H1 (cell line): ENCODE measurements at regions not wholly inside any gene's neighbourhood (a gene's known extent, or its start where the extent isn't known, plus 50 kb on each side); places are given as distances from the start of the nearest gene placed in this dataset.

Source experiments
- CTCF ChIA-PET: fragments of 300-600 bp; sonication (Branson Sonifier 250); formaldehyde crosslinking; loops from one replicate; lab custom pipeline; 2021; ENCODE audit not compliant: partially characterized antibody; lab: Charles Lee
- POLR2A ChIA-PET: fragments of 300-600 bp; sonication (Branson Sonifier 250); formaldehyde crosslinking; loops from one replicate; lab custom pipeline; 2021; ENCODE audit warnings: inconsistent platforms; ENCODE audit not compliant: partially characterized antibody; lab: Charles Lee
- DNase-seq, 2 experiments: peaks; one replicate each; pipeline versions ENCODE4 v3.0.0 to v3.0.0-alpha.2; 2010 to 2022; ENCODE audit warnings: low spot score in 2 of 2, low read depth in 1 of 2, mixed read lengths in 1 of 2
- FAIRE-seq: peaks from 2 replicates; lab custom pipeline; 2011; peaks lifted over from hg19 to GRCh38; lab: Jason Lieb, UNC
- H2AFZ ChIP-seq: 2 replicates; pipeline ENCODE4 v1.8.1; 2012; ENCODE audit warnings: low read length, inconsistent platforms
- H2AK5ac ChIP-seq: 2 replicates; pipeline ENCODE4 v1.6.1; 2013; ENCODE audit warnings: low read depth, low read length
- H2BK120ac ChIP-seq: replicated peaks from 2 replicates; pipeline ENCODE3; 2013; ENCODE audit warnings: low read depth, low read length, inconsistent platforms
- H2BK12ac ChIP-seq: 2 replicates; pipeline ENCODE4 v1.6.1; 2013; ENCODE audit warnings: low read depth, low read length
- H2BK15ac ChIP-seq: 2 replicates; pipeline ENCODE4 v1.6.1; 2013; ENCODE audit warnings: low read length
- H2BK20ac ChIP-seq: 2 replicates; pipeline ENCODE4 v1.6.1; 2013; ENCODE audit warnings: low read length
- H2BK5ac ChIP-seq: 2 replicates; pipeline ENCODE4 v1.6.1; 2013; ENCODE audit warnings: low read depth, low read length
- H3K14ac ChIP-seq: 2 replicates; pipeline ENCODE4 v1.6.1; 2013; ENCODE audit warnings: inconsistent platforms; ENCODE audit not compliant: insufficient read length
- H3K18ac ChIP-seq: 2 replicates; pipeline ENCODE4 v1.6.1; 2013; ENCODE audit warnings: low read length; ENCODE audit errors: extremely low read depth
- H3K23ac ChIP-seq: 2 replicates; pipeline ENCODE4 v1.6.1; 2013; ENCODE audit warnings: inconsistent platforms; ENCODE audit not compliant: insufficient read length
- H3K23me2 ChIP-seq: 2 replicates; pipeline ENCODE4 v1.6.1; 2013; ENCODE audit warnings: low read depth, low read length
- H3K27ac ChIP-seq: 2 replicates; pipeline ENCODE4 v1.6.1; 2011; ENCODE audit warnings: low read depth, low read length, inconsistent platforms
- H3K27me3 ChIP-seq, 4 experiments: replicated peaks in 1 of 4; 1 replicate in 1 of 4; 2 replicates in 3 of 4; pipeline versions ENCODE4 v1.6.1 to v1.8.1; 2011 to 2013; ENCODE audit warnings: low read length in 3 of 4, mild to moderate bottlenecking in 3 of 4, inconsistent platforms in 2 of 4, mixed read lengths in 2 of 4, moderate library complexity in 1 of 4; ENCODE audit not compliant: control insufficient read depth in 3 of 4, insufficient read depth in 3 of 4; ENCODE audit errors: extremely low read depth in 1 of 4
- H3K36me3 ChIP-seq, 4 experiments: 2 replicates each; pipeline versions ENCODE4 v1.6.1 to v1.8.1; 2011 to 2013; ENCODE audit warnings: mild to moderate bottlenecking in 4 of 4, low read length in 3 of 4, moderate library complexity in 2 of 4, control low read depth in 1 of 4, inconsistent platforms in 1 of 4; ENCODE audit not compliant: insufficient read depth in 4 of 4, control insufficient read depth in 2 of 4
- H3K4ac ChIP-seq: replicated peaks from 2 replicates; pipeline ENCODE3; 2013; ENCODE audit warnings: low read length, low read depth, mixed read lengths, inconsistent platforms; ENCODE audit not compliant: insufficient read length
- H3K4me1 ChIP-seq, 4 experiments: replicated peaks in 1 of 4; 1 replicate in 1 of 4; 2 replicates in 3 of 4; pipeline versions ENCODE4 v1.6.1 to v1.8.1; 2011 to 2013; ENCODE audit warnings: low read length in 3 of 4, inconsistent platforms in 2 of 4, mixed read lengths in 1 of 4; ENCODE audit not compliant: insufficient read depth in 4 of 4, control insufficient read depth in 3 of 4
- H3K4me2 ChIP-seq, 2 experiments: 2 replicates each; pipeline versions ENCODE4 v1.6.1 to v1.8.1; 2011 to 2013; ENCODE audit warnings: low read depth in 2 of 2, low read length in 2 of 2, control low read depth in 1 of 2, inconsistent platforms in 1 of 2, mild to moderate bottlenecking in 1 of 2; ENCODE audit not compliant: insufficient read depth in 1 of 2
- H3K4me3 ChIP-seq, 4 experiments: fragments of 200-600, 300-600 bp in 1 of 4; sonication (generic), shearing (Covaris generic), sonication (Bioruptor Twin) in 1 of 4; 2 replicates each; pipeline versions ENCODE4 v1.5.1 to v1.8.1; 2011 to 2016; ENCODE audit warnings: low read length in 4 of 4, low read depth in 3 of 4, control low read depth in 2 of 4, inconsistent platforms in 2 of 4, mild to moderate bottlenecking in 2 of 4, mixed read lengths in 1 of 4, moderate library complexity in 1 of 4; ENCODE audit not compliant: insufficient read depth in 2 of 4; ENCODE audit errors: extremely low read depth in 1 of 4
- H3K56ac ChIP-seq: replicated peaks from 2 replicates; pipeline ENCODE3; 2013; ENCODE audit warnings: low read depth, mild to moderate bottlenecking, mixed read lengths, low read length, inconsistent platforms; ENCODE audit not compliant: insufficient read length
- H3K79me1 ChIP-seq: 2 replicates; pipeline ENCODE4 v1.6.1; 2013; ENCODE audit warnings: low read depth, low read length, control low read depth
- H3K79me2 ChIP-seq, 2 experiments: 2 replicates each; pipeline versions ENCODE4 v1.6.1 to v1.8.1; 2012 to 2013; ENCODE audit warnings: low read length in 2 of 2, mild to moderate bottlenecking in 2 of 2, inconsistent platforms in 1 of 2; ENCODE audit not compliant: insufficient read depth in 2 of 2, control insufficient read depth in 1 of 2
- H3K9ac ChIP-seq, 4 experiments: replicated peaks in 1 of 4; 1 replicate in 1 of 4; 2 replicates in 3 of 4; pipeline versions ENCODE4 v1.6.1 to v1.8.1; 2011 to 2013; ENCODE audit warnings: low read depth in 3 of 4, low read length in 3 of 4, control low read depth in 2 of 4, mild to moderate bottlenecking in 2 of 4, moderate library complexity in 2 of 4, inconsistent platforms in 1 of 4; ENCODE audit errors: extremely low read depth in 1 of 4
- H3K9me3 ChIP-seq, 2 experiments: 2 replicates each; pipeline versions ENCODE4 v1.6.1 to v1.8.1; 2012 to 2013; ENCODE audit warnings: mild to moderate bottlenecking in 2 of 2, moderate library complexity in 2 of 2, control low read depth in 1 of 2, inconsistent platforms in 1 of 2, low read depth in 1 of 2, low read length in 1 of 2, mixed read lengths in 1 of 2; ENCODE audit not compliant: insufficient read depth in 2 of 2
- H4K20me1 ChIP-seq, 2 experiments: replicated peaks in 1 of 2; 2 replicates each; pipeline versions ENCODE3 to v1.8.1; 2011 to 2013; ENCODE audit warnings: inconsistent platforms in 2 of 2, low read length in 2 of 2, mild to moderate bottlenecking in 1 of 2; ENCODE audit not compliant: insufficient read depth in 2 of 2, control insufficient read depth in 1 of 2
- H4K5ac ChIP-seq: 2 replicates; pipeline ENCODE4 v1.6.1; 2013; ENCODE audit warnings: low read length, low read depth, mixed read lengths, inconsistent platforms; ENCODE audit not compliant: insufficient read length
- H4K8ac ChIP-seq: 2 replicates; pipeline ENCODE4 v1.8.0; 2013; ENCODE audit warnings: mild to moderate bottlenecking, moderate library complexity, low read length, inconsistent platforms; ENCODE audit not compliant: insufficient read depth; ENCODE audit errors: extremely low read depth
- H4K91ac ChIP-seq: replicated peaks from 2 replicates; pipeline ENCODE3; 2013; ENCODE audit warnings: low read length, mixed read lengths, inconsistent platforms; ENCODE audit not compliant: insufficient read length
- CTCF ChIP-seq, 3 experiments: IDR thresholded peaks; 1 replicate in 2 of 3; 2 replicates in 1 of 3; pipeline versions ENCODE4 v1.5.1 to v1.6.1; 2011; ENCODE audit warnings: low read length in 3 of 3, mild to moderate bottlenecking in 3 of 3, inconsistent platforms in 2 of 3, low read depth in 1 of 3, moderate library complexity in 1 of 3; ENCODE audit not compliant: insufficient read depth in 1 of 3; ENCODE audit errors: control extremely low read depth in 1 of 3
- EGR1 ChIP-seq: IDR thresholded peaks from 2 replicates; pipeline ENCODE4 v1.6.1; 2011; ENCODE audit warnings: low read depth, low read length, borderline replicate concordance
- HDAC2 ChIP-seq, 2 experiments: fragments of 300-600 bp in 1 of 2; sonication (generic) in 1 of 2; IDR thresholded peaks; 2 replicates each; pipeline ENCODE4 v1.6.1; 2011 to 2012; ENCODE audit warnings: low read depth in 2 of 2, low read length in 2 of 2, mild to moderate bottlenecking in 2 of 2, moderate library complexity in 2 of 2, borderline replicate concordance in 1 of 2, inconsistent platforms in 1 of 2
- HDAC6 ChIP-seq: IDR thresholded peaks from one replicate; pipeline ENCODE4 v1.7.1; 2012; ENCODE audit warnings: low read depth, mild to moderate bottlenecking, inconsistent platforms, low read length, moderate library complexity
- KDM5A ChIP-seq: fragments of 200-600 bp; IDR thresholded peaks from 2 replicates; pipeline ENCODE4 v1.7.1; 2012; ENCODE audit warnings: mild to moderate bottlenecking, low read length, inconsistent platforms, mixed read lengths
- NANOG ChIP-seq: IDR thresholded peaks from 2 replicates; pipeline ENCODE4 v1.6.1; 2011; ENCODE audit warnings: low read length, low read depth, mild to moderate bottlenecking, inconsistent platforms; ENCODE audit not compliant: insufficient read depth, poor library complexity, severe bottlenecking
- POU5F1 ChIP-seq: IDR thresholded peaks from 2 replicates; pipeline ENCODE4 v1.6.1; 2011; ENCODE audit warnings: low read depth, mild to moderate bottlenecking, low read length, moderate library complexity
- RAD21 ChIP-seq, 2 experiments: IDR thresholded peaks in 1 of 2; conservative IDR thresholded peaks in 1 of 2; 2 replicates each; pipeline ENCODE4 v1.6.1; 2011; ENCODE audit warnings: low read depth in 2 of 2, low read length in 2 of 2, improper control_type of control experiment in 1 of 2, inconsistent platforms in 1 of 2, mild to moderate bottlenecking in 1 of 2, moderate library complexity in 1 of 2
- WGBS, 2 experiments: shearing (Covaris generic) in 1 of 2; methylation state at CpG; one replicate each; pipeline versions ENCODE4 v1.1.6 to v1.1.7; 2013 to 2015; ENCODE audit warnings: low lambda C conversion rate in 2 of 2, mixed read lengths in 2 of 2, inconsistent platforms in 1 of 2, low coverage in 1 of 2, missing lambda C conversion rate in 1 of 2; ENCODE audit not compliant: insufficient replicate concordance in 2 of 2, insufficient coverage in 1 of 2, insufficient read length in 1 of 2; ENCODE audit errors: extremely low coverage in 1 of 2, missing lambda C conversion rate in 1 of 2; 5-methylcytosine and 5-hydroxymethylcytosine counted together

- Histone ChIP-seq H2AFZ (no peak overlapping the region), H3K23me2 (no peaks in the 10 kb centered on the region), H3K14ac (no peak overlapping the region), H4K8ac (no peak overlapping the region), H4K5ac (no peak overlapping the region), H3K23ac (no peak overlapping the region), H2BK5ac (no peak overlapping the region), H3K4me1 (peaks cover 0 to 3% (median under 1%) of the 10 kb centered on the region in 4 experiments; a peak in 2 of 7 replicates), H2BK120ac (no peak overlapping the region), H3K79me1 (no peaks in the 10 kb centered on the region), H3K9me3 (no peaks in the 10 kb centered on the region), H3K56ac (no peak overlapping the region), H3K27me3 (no peaks in the 10 kb centered on the region), H3K79me2 (no peaks in the 10 kb centered on the region), H4K20me1 (peaks cover 0 to 2% of the 10 kb centered on the region in 2 experiments), H3K27ac (no peak overlapping the region), H3K4me3 (no peak overlapping the region), H2BK15ac (no peak overlapping the region), H4K91ac (no peak overlapping the region), H2BK12ac (no peak overlapping the region), H2BK20ac (no peak overlapping the region), H3K4ac (no peak overlapping the region), H3K18ac (no peak overlapping the region), H3K36me3 (no peaks in the 10 kb centered on the region), H3K4me2 (no peak overlapping the region), H2AK5ac (no peak overlapping the region), H3K9ac (no peak overlapping the region)
- no peak for TF ChIP-seq POU5F1
- TF ChIP-seq KDM5A, result no peak
- TF ChIP-seq NANOG, result no peak
- TF ChIP-seq HDAC6, result no peak
- TF ChIP-seq RAD21 (IDR thresholded peaks at IDR 0.05 in 1 of 2, conservative IDR thresholded peaks at IDR 0.05 in 1 of 2; ENCODE audit: low read depth in 2 of 2, low read length in 2 of 2), result no peak
- TF ChIP-seq CTCF (IDR thresholded peaks at IDR 0.05; ENCODE audit: control extremely low read depth in 1 of 3, insufficient read depth in 1 of 3, low read depth in 1 of 3, low read length in 3 of 3), result no peak
- no peak for TF ChIP-seq HDAC2 (IDR thresholded peaks at IDR 0.05; ENCODE audit: borderline replicate concordance in 1 of 2, low read depth in 2 of 2, low read length in 2 of 2)
- no peak for TF ChIP-seq EGR1
- FAIRE-seq (no peak), DNase-seq (no peak)
- CTCF ChIA-PET, result no interaction called here
- 90% methylated on average over 2 of the region's 2 CpGs; no CpG with 5 or more reads in 1 of the 2 experiments for WGBS, 2 experiments
- POLR2A ChIA-PET, result no interaction called here
These were observed 640.7 kb upstream of the MKI67 start for GRCh38 chr10:128766915-128767314.
